HG03575 (cell line): ENCODE measurements at regions not wholly inside any gene's neighbourhood (a gene's known extent, or its start where the extent isn't known, plus 50 kb on each side); places are given as distances from the start of the nearest gene placed in this dataset.

Experiments
- ATAC-seq: cut with Tn5 transposase; IDR thresholded peaks from one replicate; pipeline ENCODE4 v1.9.1; 2021; ENCODE audit not compliant: unreplicated experiment, insufficient number of reproducible peaks, low FRiP score; ENCODE audit errors: extremely low read depth

GRCh38 chr11:130802567-130802966 lies 113.7 kb downstream of the SNX19 start:
- ATAC-seq: no peak

- no peak for ATAC-seq
These were observed 111.8 kb downstream of the SNX19 start for GRCh38 chr11:130804306-130805076.

GRCh38 chr11:130806746-130807145 lies 109.5 kb downstream of the SNX19 start:
- no peak for ATAC-seq

GRCh38 chr11:130808541-130808940 lies 107.7 kb downstream of the SNX19 start:
- ATAC-seq: no peak

GRCh38 chr11:130813196-130813595 lies 103.1 kb downstream of the SNX19 start:
- ATAC-seq: no peak

- no peak for ATAC-seq
These were observed 102.6 kb downstream of the SNX19 start for GRCh38 chr11:130813638-130814037.

GRCh38 chr11:130814440-130815096 lies 101.7 kb downstream of the SNX19 start:
- ATAC-seq: no peak

- ATAC-seq: no peak
These were observed 101.0 kb downstream of the SNX19 start for GRCh38 chr11:130815097-130815802.

GRCh38 chr11:130815956-130816355 lies 100.3 kb downstream of the SNX19 start:
- no peak for ATAC-seq

GRCh38 chr11:130816546-130817329 lies 99.5 kb downstream of the SNX19 start:
- ATAC-seq: no peak

- no peak for ATAC-seq
These were observed 98.8 kb downstream of the SNX19 start for GRCh38 chr11:130817330-130817944.

- ATAC-seq: no peak
These were observed 96.7 kb downstream of the SNX19 start for GRCh38 chr11:130819625-130820024.
